Suprapubic skin (tissue), 3 donors: ENCODE measurements at regions not wholly inside any gene's neighbourhood (a gene's known extent, or its start where the extent isn't known, plus 50 kb on each side); places are given as distances from the start of the nearest gene placed in this dataset.

Experiments used
- CTCF ChIP-seq, 2 donors: fragments of 200-600 bp in 1 of 2; fragments of 450-650 bp in 1 of 2; sonication (generic) in 1 of 2; IDR thresholded peaks; one replicate each; pipeline ENCODE4 v1.5.1; 2016 to 2019; ENCODE audit warnings: antibody characterized with exemption in 2 of 2, mild to moderate bottlenecking in 1 of 2, moderate library complexity in 1 of 2
- EP300 ChIP-seq: sonication (generic); formaldehyde crosslinking; IDR thresholded peaks from one replicate; pipeline ENCODE4 v1.6.1; 2017; ENCODE audit warnings: antibody characterized with exemption

- TF ChIP-seq CTCF (IDR thresholded peaks at IDR 0.05) = no peak
- no peak for TF ChIP-seq EP300
These were observed 138.4 kb upstream of the DCN start for GRCh38 chr12:91320999-91321398.
